ENCODE measurements at regions not wholly inside any gene's neighbourhood (a gene's known extent, or its start where the extent isn't known, plus 50 kb on each side); places are given as distances from the start of the nearest gene placed in this dataset.

GRCh38 chr16:52320930-52321439 is 226.0 kb downstream of the TOX3 start:
- TF ChIP-seq POLR2A (IDR thresholded peaks at IDR 0.05; ENCODE audit: low read depth) (no peak), CTCF (IDR thresholded peaks at IDR 0.05) (no peak), EP300 (IDR thresholded peaks at IDR 0.05) (no peak)
